ENCODE measurements at regions not wholly inside any gene's neighbourhood (a gene's known extent, or its start where the extent isn't known, plus 50 kb on each side); places are given as distances from the start of the nearest gene placed in this dataset.

- no peaks in the 10 kb centered on the region for H3K9me3 ChIP-seq
- H3K4me3 ChIP-seq (replicated peaks in 1 of 3), result no peak overlapping the region
- H3K27me3 ChIP-seq, result no peaks in the 10 kb centered on the region
- intact Hi-C loops (cut with DNase I), result no loop called here
- no peak overlapping the region for H3K27ac ChIP-seq
- TF ChIP-seq, protein P1, sequence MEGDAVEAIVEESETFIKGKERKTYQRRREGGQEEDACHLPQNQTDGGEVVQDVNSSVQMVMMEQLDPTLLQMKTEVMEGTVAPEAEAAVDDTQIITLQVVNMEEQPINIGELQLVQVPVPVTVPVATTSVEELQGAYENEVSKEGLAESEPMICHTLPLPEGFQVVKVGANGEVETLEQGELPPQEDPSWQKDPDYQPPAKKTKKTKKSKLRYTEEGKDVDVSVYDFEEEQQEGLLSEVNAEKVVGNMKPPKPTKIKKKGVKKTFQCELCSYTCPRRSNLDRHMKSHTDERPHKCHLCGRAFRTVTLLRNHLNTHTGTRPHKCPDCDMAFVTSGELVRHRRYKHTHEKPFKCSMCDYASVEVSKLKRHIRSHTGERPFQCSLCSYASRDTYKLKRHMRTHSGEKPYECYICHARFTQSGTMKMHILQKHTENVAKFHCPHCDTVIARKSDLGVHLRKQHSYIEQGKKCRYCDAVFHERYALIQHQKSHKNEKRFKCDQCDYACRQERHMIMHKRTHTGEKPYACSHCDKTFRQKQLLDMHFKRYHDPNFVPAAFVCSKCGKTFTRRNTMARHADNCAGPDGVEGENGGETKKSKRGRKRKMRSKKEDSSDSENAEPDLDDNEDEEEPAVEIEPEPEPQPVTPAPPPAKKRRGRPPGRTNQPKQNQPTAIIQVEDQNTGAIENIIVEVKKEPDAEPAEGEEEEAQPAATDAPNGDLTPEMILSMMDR (IDR thresholded peaks at IDR 0.05), result no peak
- no peak for TF ChIP-seq POLR2A (IDR thresholded peaks at IDR 0.05)
- H3K4me1 ChIP-seq, result no peaks in the 10 kb centered on the region
- DNase-seq, result no peak
- 49 to 55% methylated on average over 1 of the region's 1 CpG for WGBS, 2 donors
- H3K36me3 ChIP-seq, result no peaks in the 10 kb centered on the region
These were observed 420.8 kb downstream of the TBC1D32 start for GRCh38 chr6:120913486-120913885.

GRCh38 chr6:120908767-120909166, 425.5 kb downstream of the TBC1D32 start:
- WGBS, 2 donors, result 92 to 94% methylated on average over 5 of the region's 5 CpGs
- no peak for TF ChIP-seq POLR2A (IDR thresholded peaks at IDR 0.05)
- TF ChIP-seq, protein P1 (IDR thresholded peaks at IDR 0.05), result no peak

GRCh38 chr6:120903836-120904235, 430.4 kb downstream of the TBC1D32 start:
- no peak for DNase-seq
- no peaks in the 10 kb centered on the region for H3K4me1 ChIP-seq
- no peak overlapping the region for H3K4me3 ChIP-seq (replicated peaks in 1 of 3)
- TF ChIP-seq, protein P1 (IDR thresholded peaks at IDR 0.05), result no peak
- TF ChIP-seq POLR2A (IDR thresholded peaks at IDR 0.05), result no peak
- no peak overlapping the region for H3K27ac ChIP-seq
- intact Hi-C loops (cut with DNase I), result no loop called here
- no peaks in the 10 kb centered on the region for H3K9me3 ChIP-seq
- 49 to 77% methylated on average over 2 of the region's 2 CpGs for WGBS, 2 donors
- no peaks in the 10 kb centered on the region for H3K27me3 ChIP-seq
- H3K36me3 ChIP-seq, result no peaks in the 10 kb centered on the region

More at GRCh38 chr6:120908767-120909166, 425.5 kb downstream of the TBC1D32 start:
- no peak overlapping the region for H3K4me3 ChIP-seq (replicated peaks in 1 of 3)
- intact Hi-C loops (cut with DNase I), result no loop called here
- no peak overlapping the region for H3K27ac ChIP-seq
- H3K9me3 ChIP-seq, result no peaks in the 10 kb centered on the region
- DNase-seq, result no peak
- H3K36me3 ChIP-seq, result no peaks in the 10 kb centered on the region
- no peaks in the 10 kb centered on the region for H3K27me3 ChIP-seq
- H3K4me1 ChIP-seq, result no peaks in the 10 kb centered on the region

GRCh38 chr6:120899932-120900331, 434.3 kb downstream of the TBC1D32 start:
- TF ChIP-seq POLR2A (IDR thresholded peaks at IDR 0.05), result no peak
- TF ChIP-seq, protein P1 (IDR thresholded peaks at IDR 0.05), result no peak
- no peak overlapping the region for H3K27ac ChIP-seq
- no peaks in the 10 kb centered on the region for H3K36me3 ChIP-seq
- no peaks in the 10 kb centered on the region for H3K27me3 ChIP-seq
- intact Hi-C loops (cut with DNase I), result no loop called here
- no peaks in the 10 kb centered on the region for H3K4me1 ChIP-seq
- H3K4me3 ChIP-seq (replicated peaks in 1 of 3), result no peak overlapping the region
- DNase-seq, result no peak
- no peaks in the 10 kb centered on the region for H3K9me3 ChIP-seq

DNA sequence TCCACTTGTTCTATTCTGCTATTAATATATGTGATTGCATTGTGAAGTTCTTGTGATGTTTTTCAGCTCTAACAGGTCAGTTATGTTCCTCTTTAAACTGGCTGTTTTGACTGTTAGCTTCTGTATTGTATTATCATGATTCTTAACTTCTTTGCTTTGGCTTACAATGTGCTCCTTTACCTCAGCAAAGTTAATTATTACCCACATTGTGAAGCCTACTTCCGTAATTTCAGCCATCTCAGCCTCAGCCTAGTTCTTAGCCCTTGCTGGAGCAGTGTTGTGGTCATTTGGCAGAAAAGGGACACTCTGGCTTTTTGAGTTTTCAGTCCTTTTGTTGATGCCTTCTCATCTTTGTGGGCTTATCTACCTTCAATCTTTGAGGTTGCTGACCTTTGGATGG, 440.2 kb downstream of the TBC1D32 start:
- H3K9me3 ChIP-seq, result no peaks in the 10 kb centered on the region
- intact Hi-C loops (cut with DNase I), result no loop called here
- DNase-seq, result no peak
- TF ChIP-seq POLR2A (IDR thresholded peaks at IDR 0.05), result no peak
- TF ChIP-seq, protein P1 (IDR thresholded peaks at IDR 0.05), result no peak
- no peak overlapping the region for H3K4me3 ChIP-seq (replicated peaks in 1 of 3)
- no peaks in the 10 kb centered on the region for H3K27me3 ChIP-seq
- no peaks in the 10 kb centered on the region for H3K4me1 ChIP-seq
- H3K36me3 ChIP-seq, result no peaks in the 10 kb centered on the region
- H3K27ac ChIP-seq, result no peak overlapping the region
- 70 to 85% methylated on average over 1 of the region's 1 CpG for WGBS, 2 donors
